Esophagus muscularis mucosa (tissue), 3 donors: ENCODE measurements at regions not wholly inside any gene's neighbourhood (a gene's known extent, or its start where the extent isn't known, plus 50 kb on each side); places are given as distances from the start of the nearest gene placed in this dataset.

Experiments
- POLR2AphosphoS5 ChIP-seq, 2 donors: sonication (generic); formaldehyde crosslinking; IDR thresholded peaks; one replicate each; pipeline ENCODE4 v1.6.1; 2017; ENCODE audit warnings: antibody characterized with exemption in 2 of 2
- TF ChIP-seq, protein P1 (sequence below), 3 experiments: fragments of 200-600 bp in 2 of 3; fragments of 450-650 bp in 1 of 3; sonication (generic) in 2 of 3; IDR thresholded peaks; one replicate each; pipeline ENCODE4 v1.5.1; 2017 to 2019; ENCODE audit warnings: antibody characterized with exemption in 3 of 3, mild to moderate bottlenecking in 2 of 3, moderate library complexity in 1 of 3

DNA sequence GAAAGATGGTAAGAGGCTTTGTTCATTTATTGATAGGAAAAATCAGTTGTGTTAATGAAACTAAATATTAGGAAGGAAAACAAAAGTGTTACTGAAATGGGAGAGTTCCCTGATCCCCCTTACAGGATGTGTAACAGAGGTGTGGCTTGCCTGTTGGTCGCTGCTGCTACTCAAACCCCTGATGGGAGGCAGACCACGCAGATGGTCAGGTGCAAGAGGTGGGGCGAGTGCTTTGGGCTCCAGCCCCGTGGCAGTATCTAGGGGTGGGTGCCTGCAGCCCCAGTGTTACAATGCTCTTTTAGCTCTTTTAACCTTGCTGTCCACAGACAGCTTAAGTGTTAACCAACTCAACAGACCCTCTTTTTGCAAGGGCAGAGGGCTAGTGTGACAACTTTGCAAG is 319.6 kb upstream of the DCN start:
- TF ChIP-seq, protein P1, sequence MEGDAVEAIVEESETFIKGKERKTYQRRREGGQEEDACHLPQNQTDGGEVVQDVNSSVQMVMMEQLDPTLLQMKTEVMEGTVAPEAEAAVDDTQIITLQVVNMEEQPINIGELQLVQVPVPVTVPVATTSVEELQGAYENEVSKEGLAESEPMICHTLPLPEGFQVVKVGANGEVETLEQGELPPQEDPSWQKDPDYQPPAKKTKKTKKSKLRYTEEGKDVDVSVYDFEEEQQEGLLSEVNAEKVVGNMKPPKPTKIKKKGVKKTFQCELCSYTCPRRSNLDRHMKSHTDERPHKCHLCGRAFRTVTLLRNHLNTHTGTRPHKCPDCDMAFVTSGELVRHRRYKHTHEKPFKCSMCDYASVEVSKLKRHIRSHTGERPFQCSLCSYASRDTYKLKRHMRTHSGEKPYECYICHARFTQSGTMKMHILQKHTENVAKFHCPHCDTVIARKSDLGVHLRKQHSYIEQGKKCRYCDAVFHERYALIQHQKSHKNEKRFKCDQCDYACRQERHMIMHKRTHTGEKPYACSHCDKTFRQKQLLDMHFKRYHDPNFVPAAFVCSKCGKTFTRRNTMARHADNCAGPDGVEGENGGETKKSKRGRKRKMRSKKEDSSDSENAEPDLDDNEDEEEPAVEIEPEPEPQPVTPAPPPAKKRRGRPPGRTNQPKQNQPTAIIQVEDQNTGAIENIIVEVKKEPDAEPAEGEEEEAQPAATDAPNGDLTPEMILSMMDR (IDR thresholded peaks at IDR 0.05), result no peak
- TF ChIP-seq POLR2AphosphoS5 (IDR thresholded peaks at IDR 0.05), result no peak
